H9 (cell line): ENCODE measurements at regions not wholly inside any gene's neighbourhood (a gene's known extent, or its start where the extent isn't known, plus 50 kb on each side); places are given as distances from the start of the nearest gene placed in this dataset.

Source experiments
- DNase-seq: peaks from one replicate; pipeline ENCODE4 v3.0.0-alpha.2; 2017
- H2AFZ ChIP-seq: one replicate; pipeline ENCODE4 v1.6.1; 2013; ENCODE audit warnings: mild to moderate bottlenecking, low read length, control low read depth, moderate library complexity
- H2AK5ac ChIP-seq: 2 replicates; pipeline ENCODE4 v1.6.1; 2013; ENCODE audit warnings: low read length, control low read depth, mixed read lengths; ENCODE audit not compliant: insufficient read length
- H2BK120ac ChIP-seq: one replicate; pipeline ENCODE4 v1.6.1; 2013; ENCODE audit warnings: low read depth, mild to moderate bottlenecking, low read length, control low read depth, inconsistent platforms; ENCODE audit not compliant: poor library complexity, severe bottlenecking
- H2BK12ac ChIP-seq: 2 replicates; pipeline ENCODE4 v1.6.1; 2013; ENCODE audit warnings: low read length, control low read depth, mixed read lengths, low read depth; ENCODE audit not compliant: insufficient read length
- H2BK15ac ChIP-seq: 2 replicates; pipeline ENCODE4 v1.6.1; 2013; ENCODE audit warnings: low read depth, low read length, control low read depth
- H2BK20ac ChIP-seq: one replicate; pipeline ENCODE4 v1.6.1; 2013; ENCODE audit warnings: low read depth, mild to moderate bottlenecking, low read length, control low read depth, inconsistent platforms; ENCODE audit not compliant: poor library complexity, severe bottlenecking
- H2BK5ac ChIP-seq: 2 replicates; pipeline ENCODE4 v1.6.1; 2013; ENCODE audit warnings: low read length, control low read depth, mixed read lengths; ENCODE audit not compliant: insufficient read length
- H3K14ac ChIP-seq: 2 replicates; pipeline ENCODE4 v1.6.1; 2013; ENCODE audit warnings: low read length, control low read depth; ENCODE audit not compliant: insufficient read depth
- H3K18ac ChIP-seq: 2 replicates; pipeline ENCODE4 v1.6.1; 2013; ENCODE audit warnings: low read depth, mild to moderate bottlenecking, mixed read lengths, low read length, control low read depth; ENCODE audit not compliant: insufficient read length
- H3K23ac ChIP-seq: 2 replicates; pipeline ENCODE4 v1.6.1; 2013; ENCODE audit warnings: low read length, control low read depth, mixed read lengths, low read depth; ENCODE audit not compliant: insufficient read length
- H3K23me2 ChIP-seq: 2 replicates; pipeline ENCODE4 v1.6.1; 2013; ENCODE audit warnings: low read depth, mild to moderate bottlenecking, mixed read lengths, low read length, control low read depth; ENCODE audit not compliant: insufficient read length, poor library complexity, severe bottlenecking
- H3K27ac ChIP-seq: 2 replicates; pipeline ENCODE4 v1.5.1; 2013; ENCODE audit warnings: low read length, control low read depth, mixed read lengths, low read depth; ENCODE audit not compliant: insufficient read length
- H3K27me3 ChIP-seq: 2 replicates; pipeline ENCODE4 v1.6.1; 2013; ENCODE audit warnings: low read length, control low read depth, inconsistent platforms; ENCODE audit not compliant: insufficient read depth
- H3K4ac ChIP-seq: 2 replicates; pipeline ENCODE4 v1.6.1; 2013; ENCODE audit warnings: low read depth, mild to moderate bottlenecking, control low read depth, inconsistent platforms, low read length, moderate library complexity
- H3K4me1 ChIP-seq: 2 replicates; pipeline ENCODE4 v1.6.1; 2013; ENCODE audit warnings: low read length, control low read depth, inconsistent platforms; ENCODE audit not compliant: insufficient read depth
- H3K4me2 ChIP-seq: 2 replicates; pipeline ENCODE4 v1.6.1; 2013; ENCODE audit warnings: low read length, control low read depth, mixed read lengths; ENCODE audit not compliant: insufficient read length, insufficient read depth
- H3K56ac ChIP-seq: 2 replicates; pipeline ENCODE4 v1.6.1; 2013; ENCODE audit warnings: low read depth, mild to moderate bottlenecking, mixed read lengths, low read length, control low read depth; ENCODE audit not compliant: insufficient read length
- H3K79me1 ChIP-seq: 2 replicates; pipeline ENCODE4 v1.6.1; 2013; ENCODE audit warnings: low read depth, mild to moderate bottlenecking, moderate library complexity, low read length, control low read depth, inconsistent platforms; ENCODE audit not compliant: insufficient read depth, poor library complexity, severe bottlenecking
- H3K79me2 ChIP-seq: 2 replicates; pipeline ENCODE4 v1.6.1; 2013; ENCODE audit warnings: low read length, control low read depth, inconsistent platforms; ENCODE audit not compliant: insufficient read depth
- H3K9ac ChIP-seq: 2 replicates; pipeline ENCODE4 v1.6.1; 2013; ENCODE audit warnings: low read length, control low read depth, mixed read lengths; ENCODE audit not compliant: insufficient read length; ENCODE audit errors: extremely low read depth
- H3K9me3 ChIP-seq: one replicate; pipeline ENCODE4 v1.6.1; 2013; ENCODE audit warnings: low read depth, low read length, inconsistent platforms; ENCODE audit not compliant: control insufficient read depth
- H3T11ph ChIP-seq: one replicate; pipeline ENCODE4 v1.6.1; 2013; ENCODE audit warnings: mild to moderate bottlenecking, low read length, control low read depth, inconsistent platforms
- H4K20me1 ChIP-seq: one replicate; pipeline ENCODE4 v1.6.1; 2013; ENCODE audit not compliant: control insufficient read depth, insufficient read length, insufficient read depth
- H4K5ac ChIP-seq: 2 replicates; pipeline ENCODE4 v1.6.1; 2013; ENCODE audit warnings: low read depth, mild to moderate bottlenecking, mixed read lengths, low read length, control low read depth; ENCODE audit not compliant: insufficient read length
- H4K8ac ChIP-seq: replicated peaks from 2 replicates; pipeline ENCODE4 v1.6.1; 2013; ENCODE audit warnings: low read length, control low read depth, mixed read lengths, low read depth; ENCODE audit not compliant: insufficient read length
- H4K91ac ChIP-seq: 2 replicates; pipeline ENCODE4 v1.6.1; 2013; ENCODE audit warnings: low read depth, mild to moderate bottlenecking, moderate library complexity, mixed read lengths, low read length, control low read depth; ENCODE audit not compliant: insufficient read length
- H3K27ac Mint-ChIP-seq, 3 experiments: 2 replicates in 2 of 3; 3 replicates in 1 of 3; pipeline ENCODE4 v1.8.0; 2020 to 2021; ENCODE audit warnings: mixed read lengths in 3 of 3, mild to moderate bottlenecking in 1 of 3, moderate library complexity in 1 of 3
- H3K27me3 Mint-ChIP-seq: 2 replicates; pipeline ENCODE4 v1.8.0; 2021; ENCODE audit warnings: low read depth, mild to moderate bottlenecking, moderate library complexity, mixed read lengths
- H3K36me3 Mint-ChIP-seq, 3 experiments: 2 replicates in 2 of 3; 3 replicates in 1 of 3; pipeline ENCODE4 v1.8.0; 2020 to 2021; ENCODE audit warnings: low read depth in 3 of 3, mixed read lengths in 3 of 3; ENCODE audit not compliant: insufficient read depth in 1 of 3
- H3K4me1 Mint-ChIP-seq, 2 experiments: 2 replicates each; pipeline ENCODE4 v1.8.0; 2020; ENCODE audit warnings: mixed read lengths in 2 of 2
- H3K4me3 Mint-ChIP-seq, 2 experiments: 2 replicates in 1 of 2; 3 replicates in 1 of 2; pipeline ENCODE4 v1.8.0; 2020 to 2021; ENCODE audit warnings: mild to moderate bottlenecking in 2 of 2, mixed read lengths in 2 of 2, moderate library complexity in 1 of 2
- H3K9me3 Mint-ChIP-seq, 2 experiments: 2 replicates in 1 of 2; 3 replicates in 1 of 2; pipeline ENCODE4 v1.8.0; 2020; ENCODE audit warnings: mild to moderate bottlenecking in 2 of 2, mixed read lengths in 2 of 2, moderate library complexity in 1 of 2
- WGBS: extraction: QIAGEN DNeasy Blood & Tissue Kit; methylation state at CpG from one replicate; pipeline ENCODE4 v1.1.7; 2013; ENCODE audit warnings: missing lambda C conversion rate, low lambda C conversion rate, mixed read lengths; ENCODE audit not compliant: insufficient read length; ENCODE audit errors: extremely low coverage; 5-methylcytosine and 5-hydroxymethylcytosine counted together
- TF ChIP-seq, protein P1 (sequence below): fragments of 200-600 bp; sonication (generic); conservative IDR thresholded peaks from 3 replicates; pipeline ENCODE4 v1.8.0; 2021; ENCODE audit warnings: antibody characterized with exemption, mild to moderate bottlenecking

GRCh38 chr1:68820151-68820550, 323.3 kb upstream of the DEPDC1 start:
- Histone ChIP-seq H3K79me1 (no peaks in the 10 kb centered on the region), H3K4me2 (no peak overlapping the region), H4K5ac (no peak overlapping the region), H2AK5ac (no peak overlapping the region), H2BK120ac (no peak overlapping the region), H2BK5ac (no peak overlapping the region), H3K56ac (no peak overlapping the region), H2BK12ac (no peak overlapping the region), H3K4me1 (no peaks in the 10 kb centered on the region), H2AFZ (peak overlapping the region; percentile 14), H4K8ac (no peak overlapping the region), H3T11ph (no peak overlapping the region), H3K79me2 (no peaks in the 10 kb centered on the region), H4K20me1 (no peaks in the 10 kb centered on the region), H3K9ac (no peak overlapping the region), H3K18ac (no peak overlapping the region), H3K23me2 (no peaks in the 10 kb centered on the region), H3K9me3 (no peaks in the 10 kb centered on the region), H2BK20ac (no peak overlapping the region), H3K4ac (no peak overlapping the region), H3K27ac (no peak overlapping the region), H3K23ac (no peak overlapping the region), H3K27me3 (no peaks in the 10 kb centered on the region), H3K14ac (no peak overlapping the region), H2BK15ac (no peak overlapping the region), H4K91ac (no peak overlapping the region)
- H3K27me3 Mint-ChIP-seq: no peaks in the 10 kb centered on the region
- DNase-seq: no peak
- no peaks in the 10 kb centered on the region for H3K4me1 Mint-ChIP-seq
- no peaks in the 10 kb centered on the region for H3K36me3 Mint-ChIP-seq
- no peak overlapping the region for H3K27ac Mint-ChIP-seq
- WGBS: no CpG with 5 or more reads among the region's 1 CpG
- TF ChIP-seq, protein P1, sequence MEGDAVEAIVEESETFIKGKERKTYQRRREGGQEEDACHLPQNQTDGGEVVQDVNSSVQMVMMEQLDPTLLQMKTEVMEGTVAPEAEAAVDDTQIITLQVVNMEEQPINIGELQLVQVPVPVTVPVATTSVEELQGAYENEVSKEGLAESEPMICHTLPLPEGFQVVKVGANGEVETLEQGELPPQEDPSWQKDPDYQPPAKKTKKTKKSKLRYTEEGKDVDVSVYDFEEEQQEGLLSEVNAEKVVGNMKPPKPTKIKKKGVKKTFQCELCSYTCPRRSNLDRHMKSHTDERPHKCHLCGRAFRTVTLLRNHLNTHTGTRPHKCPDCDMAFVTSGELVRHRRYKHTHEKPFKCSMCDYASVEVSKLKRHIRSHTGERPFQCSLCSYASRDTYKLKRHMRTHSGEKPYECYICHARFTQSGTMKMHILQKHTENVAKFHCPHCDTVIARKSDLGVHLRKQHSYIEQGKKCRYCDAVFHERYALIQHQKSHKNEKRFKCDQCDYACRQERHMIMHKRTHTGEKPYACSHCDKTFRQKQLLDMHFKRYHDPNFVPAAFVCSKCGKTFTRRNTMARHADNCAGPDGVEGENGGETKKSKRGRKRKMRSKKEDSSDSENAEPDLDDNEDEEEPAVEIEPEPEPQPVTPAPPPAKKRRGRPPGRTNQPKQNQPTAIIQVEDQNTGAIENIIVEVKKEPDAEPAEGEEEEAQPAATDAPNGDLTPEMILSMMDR: no peak
- no peaks in the 10 kb centered on the region for H3K9me3 Mint-ChIP-seq
- no peak overlapping the region for H3K4me3 Mint-ChIP-seq
